ENCODE measurements at regions not wholly inside any gene's neighbourhood (a gene's known extent, or its start where the extent isn't known, plus 50 kb on each side); places are given as distances from the start of the nearest gene placed in this dataset.
"Not testable (repeated sequence)": the region's sequence is repeated elsewhere in the genome, so short reads cannot be mapped to it uniquely, and the experiment has no call there.

GRCh38 chr15:85267158-85267857 is 113.1 kb upstream of the AKAP13 start:
- not testable (repeated sequence) for TF ChIP-seq CTCF (conservative IDR thresholded peaks at IDR 0.05); ZFX (IDR thresholded peaks at IDR 0.05)

All from C4-2B (cell line).